ENCODE measurements at regions not wholly inside any gene's neighbourhood (a gene's known extent, or its start where the extent isn't known, plus 50 kb on each side); places are given as distances from the start of the nearest gene placed in this dataset.

- DNase-seq, result peak; percentile 58
Observed at GRCh38 chr1:98420376-98421084, 241.0 kb upstream of the SNX7 start.

GRCh38 chr1:98417820-98418219 is 243.7 kb upstream of the SNX7 start:
- DNase-seq, result no peak

- no peak for DNase-seq
Observed at GRCh38 chr1:98410082-98410481, 251.4 kb upstream of the SNX7 start.

GRCh38 chr1:98406352-98407088 is 255.0 kb upstream of the SNX7 start:
- no peak for DNase-seq

GRCh38 chr1:98405581-98406074 is 255.9 kb upstream of the SNX7 start:
- DNase-seq, result peak; percentile 32

- no peak for DNase-seq
Observed at GRCh38 chr1:98404866-98405265, 256.7 kb upstream of the SNX7 start.

GRCh38 chr1:98403963-98404480 is 257.5 kb upstream of the SNX7 start:
- DNase-seq, result no peak

- DNase-seq, result peak; percentile 15
Observed at GRCh38 chr1:98402860-98403259, 258.7 kb upstream of the SNX7 start.

- no peak for DNase-seq
Observed at GRCh38 chr1:98400446-98400845, 261.1 kb upstream of the SNX7 start.

GRCh38 chr1:98399218-98399617 is 262.3 kb upstream of the SNX7 start:
- DNase-seq, result peak; percentile 38

- peak; percentile 17 for DNase-seq
Observed at GRCh38 chr1:98398649-98399048, 262.9 kb upstream of the SNX7 start.

GRCh38 chr1:98398092-98398491 is 263.4 kb upstream of the SNX7 start:
- DNase-seq, result no peak

GRCh38 chr1:98393719-98394118 is 267.8 kb upstream of the SNX7 start:
- no peak for DNase-seq

GRCh38 chr1:98391175-98391574 is 270.3 kb upstream of the SNX7 start:
- DNase-seq, result no peak

- peak; percentile 80 for DNase-seq
Observed at GRCh38 chr1:98389809-98390208, 271.7 kb upstream of the SNX7 start.

- DNase-seq, result peak; percentile 93
Observed at GRCh38 chr1:98388441-98388840, 273.1 kb upstream of the SNX7 start.

- DNase-seq, result no peak
Observed at GRCh38 chr1:98387701-98388100, 273.8 kb upstream of the SNX7 start.

GRCh38 chr1:98386675-98387440 is 274.7 kb upstream of the SNX7 start:
- DNase-seq, result no peak

GRCh38 chr1:98385652-98386051 is 275.9 kb upstream of the SNX7 start:
- peak; percentile 74 for DNase-seq

- DNase-seq, result no peak
Observed at GRCh38 chr1:98384461-98385141, 276.9 kb upstream of the SNX7 start.

GRCh38 chr1:98382986-98383740 is 278.4 kb upstream of the SNX7 start:
- DNase-seq, result no peak

- no peak for DNase-seq
Observed at GRCh38 chr1:98382586-98382985, 278.9 kb upstream of the SNX7 start.
